ENCODE measurements at regions not wholly inside any gene's neighbourhood (a gene's known extent, or its start where the extent isn't known, plus 50 kb on each side); places are given as distances from the start of the nearest gene placed in this dataset.

DNA sequence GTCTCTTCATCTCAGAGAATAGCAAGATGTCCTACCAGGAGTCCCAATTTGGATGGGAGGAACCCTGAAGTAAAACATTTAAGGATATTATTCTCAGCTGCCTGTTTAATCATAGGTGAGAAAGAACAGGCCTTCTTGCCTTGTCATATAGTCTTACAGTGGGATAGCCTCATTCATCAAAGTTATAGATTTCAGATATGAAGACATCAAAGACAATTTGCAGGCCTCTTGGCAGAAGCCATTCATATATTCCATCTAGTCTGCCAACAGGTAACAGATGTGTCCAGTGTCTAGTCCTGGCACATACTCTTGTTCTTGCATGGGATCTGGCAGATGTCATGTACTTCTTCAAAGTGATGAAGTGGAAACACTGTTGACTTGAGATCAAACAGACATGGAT is 601.3 kb upstream of the GHITM start:
- no peaks in the 10 kb centered on the region for H3K9me3 ChIP-seq (ENCODE audit: control insufficient read depth, low read length)
- TF ChIP-seq, protein P1, sequence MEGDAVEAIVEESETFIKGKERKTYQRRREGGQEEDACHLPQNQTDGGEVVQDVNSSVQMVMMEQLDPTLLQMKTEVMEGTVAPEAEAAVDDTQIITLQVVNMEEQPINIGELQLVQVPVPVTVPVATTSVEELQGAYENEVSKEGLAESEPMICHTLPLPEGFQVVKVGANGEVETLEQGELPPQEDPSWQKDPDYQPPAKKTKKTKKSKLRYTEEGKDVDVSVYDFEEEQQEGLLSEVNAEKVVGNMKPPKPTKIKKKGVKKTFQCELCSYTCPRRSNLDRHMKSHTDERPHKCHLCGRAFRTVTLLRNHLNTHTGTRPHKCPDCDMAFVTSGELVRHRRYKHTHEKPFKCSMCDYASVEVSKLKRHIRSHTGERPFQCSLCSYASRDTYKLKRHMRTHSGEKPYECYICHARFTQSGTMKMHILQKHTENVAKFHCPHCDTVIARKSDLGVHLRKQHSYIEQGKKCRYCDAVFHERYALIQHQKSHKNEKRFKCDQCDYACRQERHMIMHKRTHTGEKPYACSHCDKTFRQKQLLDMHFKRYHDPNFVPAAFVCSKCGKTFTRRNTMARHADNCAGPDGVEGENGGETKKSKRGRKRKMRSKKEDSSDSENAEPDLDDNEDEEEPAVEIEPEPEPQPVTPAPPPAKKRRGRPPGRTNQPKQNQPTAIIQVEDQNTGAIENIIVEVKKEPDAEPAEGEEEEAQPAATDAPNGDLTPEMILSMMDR (IDR thresholded peaks at IDR 0.05), result no peak
- H3K79me2 ChIP-seq, result no peaks in the 10 kb centered on the region
- no peak overlapping the region for H2AFZ ChIP-seq
- H3K4me2 ChIP-seq (ENCODE audit: low read length), result no peak overlapping the region
- H3K27me3 ChIP-seq (ENCODE audit: control insufficient read depth, insufficient read depth, low read length), result no peaks in the 10 kb centered on the region
- H3K27ac ChIP-seq, result no peak overlapping the region
- no peaks in the 10 kb centered on the region for H3K4me1 ChIP-seq
- no peak overlapping the region for H3K9ac ChIP-seq
- no peaks in the 10 kb centered on the region for H3K36me3 ChIP-seq (ENCODE audit: control insufficient read depth, insufficient read depth, low read length)
- H3K4me3 ChIP-seq (ENCODE audit: low read depth, low read length), result no peak overlapping the region

DNA sequence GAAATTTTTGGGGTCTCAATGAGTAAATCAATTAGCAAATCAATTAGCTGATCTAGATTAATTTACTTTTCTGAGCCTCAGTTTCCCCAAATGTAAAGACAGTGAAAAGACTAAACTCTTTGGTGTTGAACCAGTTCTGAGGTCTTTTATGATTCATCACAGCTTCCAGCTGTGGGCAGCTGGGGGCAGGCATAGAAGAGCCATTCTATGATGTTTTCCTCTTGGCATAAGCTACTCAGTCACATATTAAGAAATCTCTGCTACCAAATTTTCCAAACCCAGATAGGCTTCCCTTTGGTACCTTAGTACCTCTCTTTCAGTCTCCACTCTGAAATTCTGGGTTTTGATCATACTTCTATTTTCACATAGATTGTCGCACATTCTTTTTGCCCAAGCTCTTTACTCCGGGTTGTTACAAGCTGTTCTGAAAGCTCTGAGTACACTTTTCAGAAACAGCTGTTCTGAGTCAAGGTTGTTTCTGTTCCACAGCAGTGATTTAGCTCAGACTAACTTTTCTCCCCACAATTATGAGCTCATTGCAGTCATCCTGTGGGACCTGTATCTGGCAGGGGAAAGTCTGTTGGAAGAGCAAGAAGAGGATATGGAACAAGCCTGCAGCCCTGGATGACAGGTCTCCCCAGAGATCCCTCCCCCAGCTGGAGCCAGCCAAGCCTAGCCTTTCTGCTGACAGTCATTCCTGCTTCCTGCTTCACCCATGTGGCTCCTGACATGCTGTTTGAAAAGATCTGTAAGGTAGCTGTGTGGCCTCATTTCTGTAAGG is 599.6 kb upstream of the GHITM start:
- no peaks in the 10 kb centered on the region for H3K27me3 ChIP-seq (ENCODE audit: control insufficient read depth, insufficient read depth, low read length)
- no peaks in the 10 kb centered on the region for H3K36me3 ChIP-seq (ENCODE audit: control insufficient read depth, insufficient read depth, low read length)
- H3K4me2 ChIP-seq (ENCODE audit: low read length), result no peak overlapping the region
- no peaks in the 10 kb centered on the region for H3K79me2 ChIP-seq
- no peaks in the 10 kb centered on the region for H3K4me1 ChIP-seq
- no peaks in the 10 kb centered on the region for H3K9me3 ChIP-seq (ENCODE audit: control insufficient read depth, low read length)
- H2AFZ ChIP-seq, result no peak overlapping the region
- TF ChIP-seq, protein P1 (IDR thresholded peaks at IDR 0.05), result no peak
- no peak overlapping the region for H3K27ac ChIP-seq
- H3K9ac ChIP-seq, result no peak overlapping the region
- no peak overlapping the region for H3K4me3 ChIP-seq (ENCODE audit: low read depth, low read length)

DNA sequence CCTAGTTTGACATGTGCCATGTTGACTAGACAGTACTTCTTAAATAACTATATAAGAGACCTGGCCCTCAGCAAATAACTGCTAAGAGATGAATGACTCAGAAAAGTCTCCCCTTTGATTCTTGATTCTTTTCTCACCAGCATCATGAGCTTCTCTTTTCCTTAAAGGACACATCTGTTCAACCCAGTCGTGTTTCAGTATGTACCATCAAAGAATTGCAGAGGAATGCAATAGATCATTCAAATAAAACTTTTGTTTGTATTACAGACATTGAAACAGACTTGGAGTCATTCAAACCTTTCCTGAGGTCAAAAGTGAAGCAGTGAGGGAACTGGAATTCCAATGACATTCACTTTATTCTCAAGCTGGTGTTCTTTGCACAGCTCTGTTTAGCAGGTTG is 598.3 kb upstream of the GHITM start:
- no peak overlapping the region for H3K4me3 ChIP-seq (ENCODE audit: low read depth, low read length)
- H2AFZ ChIP-seq, result no peak overlapping the region
- TF ChIP-seq, protein P1 (IDR thresholded peaks at IDR 0.05), result no peak
- no peak overlapping the region for H3K27ac ChIP-seq
- no peaks in the 10 kb centered on the region for H3K79me2 ChIP-seq
- H3K36me3 ChIP-seq (ENCODE audit: control insufficient read depth, insufficient read depth, low read length), result no peaks in the 10 kb centered on the region
- H3K27me3 ChIP-seq (ENCODE audit: control insufficient read depth, insufficient read depth, low read length), result no peaks in the 10 kb centered on the region
- no peaks in the 10 kb centered on the region for H3K9me3 ChIP-seq (ENCODE audit: control insufficient read depth, low read length)
- no peak overlapping the region for H3K4me2 ChIP-seq (ENCODE audit: low read length)
- no peak overlapping the region for H3K9ac ChIP-seq
- H3K4me1 ChIP-seq, result no peaks in the 10 kb centered on the region

DNA sequence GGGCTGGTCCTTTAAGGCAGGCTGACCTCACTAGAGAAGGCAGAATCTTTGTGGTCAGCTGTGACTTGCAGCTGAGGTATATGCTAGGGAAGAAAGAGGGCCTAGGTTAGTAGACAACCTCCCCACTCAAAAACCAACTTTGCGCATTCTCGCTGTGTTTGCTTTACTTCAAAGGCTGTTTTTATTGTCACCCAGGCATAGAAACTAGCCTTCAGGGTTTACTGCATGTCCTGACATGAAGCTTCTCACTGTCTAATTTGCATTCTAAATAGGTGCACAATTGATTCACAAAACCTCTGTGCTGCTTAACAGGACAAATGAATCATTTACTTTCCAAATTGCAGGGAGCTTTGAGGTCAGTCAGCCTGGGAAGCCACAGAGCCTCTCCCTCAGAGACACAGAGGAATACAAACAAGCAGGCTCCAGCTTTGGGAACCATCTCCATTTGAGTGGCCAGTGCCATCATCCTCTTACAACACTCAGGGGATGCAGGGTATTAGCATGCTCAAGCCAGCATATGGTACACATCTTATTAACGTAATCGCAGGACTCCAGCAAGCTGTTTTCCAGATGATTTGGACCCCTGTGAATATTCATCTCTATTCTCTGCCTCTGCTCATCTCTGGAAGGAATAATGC is 596.4 kb upstream of the GHITM start:
- Histone ChIP-seq H3K4me3 (ENCODE audit: low read depth, low read length) (no peak overlapping the region), H3K4me1 (no peaks in the 10 kb centered on the region), H3K4me2 (ENCODE audit: low read length) (no peak overlapping the region), H3K9me3 (ENCODE audit: control insufficient read depth, low read length) (no peaks in the 10 kb centered on the region), H3K9ac (no peak overlapping the region), H3K27ac (no peak overlapping the region), H3K36me3 (ENCODE audit: control insufficient read depth, insufficient read depth, low read length) (no peaks in the 10 kb centered on the region), H3K79me2 (no peaks in the 10 kb centered on the region), H3K27me3 (ENCODE audit: control insufficient read depth, insufficient read depth, low read length) (no peaks in the 10 kb centered on the region), H2AFZ (no peak overlapping the region)
- TF ChIP-seq, protein P1 (IDR thresholded peaks at IDR 0.05), result no peak

Data from parathyroid adenoma (tissue), 2 donors.